ENCODE measurements at regions not wholly inside any gene's neighbourhood (a gene's known extent, or its start where the extent isn't known, plus 50 kb on each side); places are given as distances from the start of the nearest gene placed in this dataset.
"Not testable (repeated sequence)": the region's sequence is repeated elsewhere in the genome, so short reads cannot be mapped to it uniquely, and the experiment has no call there.

GRCh38 chr18:78492064-78492812 lies 487.4 kb upstream of the SALL3 start:
- DNase-seq: no peak

- DNase-seq: no peak
Measured at GRCh38 chr18:78492813-78493371, 486.7 kb upstream of the SALL3 start.

- not testable (repeated sequence) for DNase-seq
Measured at GRCh38 chr18:78493490-78493889, 486.1 kb upstream of the SALL3 start.

- no peak for DNase-seq
Measured at GRCh38 chr18:78494204-78495085, 485.2 kb upstream of the SALL3 start.

- DNase-seq: no peak
Measured at GRCh38 chr18:78495550-78495949, 484.1 kb upstream of the SALL3 start.

GRCh38 chr18:78496079-78496478 lies 483.5 kb upstream of the SALL3 start:
- DNase-seq: no peak

GRCh38 chr18:78497641-78498040 lies 482.0 kb upstream of the SALL3 start:
- DNase-seq: no peak

- DNase-seq: no peak
Measured at GRCh38 chr18:78499586-78499985, 480.0 kb upstream of the SALL3 start.

GRCh38 chr18:78501251-78501650 lies 478.4 kb upstream of the SALL3 start:
- no peak for DNase-seq

- DNase-seq: no peak
Measured at GRCh38 chr18:78503129-78503528, 476.5 kb upstream of the SALL3 start.

GRCh38 chr18:78505851-78506461 lies 473.7 kb upstream of the SALL3 start:
- DNase-seq: no peak

GRCh38 chr18:78507217-78507616 lies 472.4 kb upstream of the SALL3 start:
- no peak for DNase-seq

GRCh38 chr18:78508228-78508824 lies 471.3 kb upstream of the SALL3 start:
- not testable (repeated sequence) for DNase-seq

GRCh38 chr18:78510091-78510490 lies 469.5 kb upstream of the SALL3 start:
- no peak for DNase-seq

GRCh38 chr18:78510636-78511035 lies 469.0 kb upstream of the SALL3 start:
- no peak for DNase-seq

- no peak for DNase-seq
Measured at GRCh38 chr18:78511666-78512601, 467.7 kb upstream of the SALL3 start.

GRCh38 chr18:78514910-78515670 lies 464.5 kb upstream of the SALL3 start:
- no peak for DNase-seq

GRCh38 chr18:78517328-78517727 lies 462.3 kb upstream of the SALL3 start:
- DNase-seq: no peak

- no peak for DNase-seq
Measured at GRCh38 chr18:78517973-78518372, 461.6 kb upstream of the SALL3 start.

GRCh38 chr18:78518805-78519204 lies 460.8 kb upstream of the SALL3 start:
- no peak for DNase-seq
